ENCODE measurements at regions not wholly inside any gene's neighbourhood (a gene's known extent, or its start where the extent isn't known, plus 50 kb on each side); places are given as distances from the start of the nearest gene placed in this dataset.
A peak's percentile ranks its signal among the peaks of the same experiment; 100 is the strongest.
"Not testable (repeated sequence)": the region's sequence is repeated elsewhere in the genome, so short reads cannot be mapped to it uniquely, and the experiment has no call there.

DNA sequence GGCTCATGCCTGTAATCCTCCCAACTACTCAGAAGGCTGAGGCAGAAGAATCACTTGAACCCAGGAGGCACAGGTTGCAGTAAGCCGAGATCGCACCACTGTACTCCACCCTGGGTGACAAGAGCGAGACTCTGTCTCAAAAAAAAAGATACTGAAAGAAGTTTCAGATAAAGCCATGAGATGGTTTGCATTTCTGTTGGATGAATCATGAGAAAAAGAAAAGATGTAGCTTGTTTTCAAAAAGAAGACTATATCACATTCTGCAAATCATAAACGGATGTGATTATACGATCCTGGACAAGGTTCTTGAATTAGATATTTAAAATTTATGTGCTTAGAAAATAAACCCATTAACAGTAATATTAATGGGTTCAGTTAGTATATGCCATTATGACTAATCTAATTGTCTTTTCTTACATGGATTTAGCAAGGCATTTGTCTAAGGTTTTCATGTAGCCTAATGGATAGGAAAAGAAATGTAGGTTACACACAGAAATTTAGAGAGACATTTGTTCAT is 345.9 kb downstream of the SLC7A11 start:
- H3K9me3 Mint-ChIP-seq (ENCODE audit: unreplicated experiment), result no peaks in the 10 kb centered on the region
- no peak overlapping the region for H3K4me3 Mint-ChIP-seq (ENCODE audit: unreplicated experiment)
- no peak for DNase-seq
- TF ChIP-seq, protein P1, sequence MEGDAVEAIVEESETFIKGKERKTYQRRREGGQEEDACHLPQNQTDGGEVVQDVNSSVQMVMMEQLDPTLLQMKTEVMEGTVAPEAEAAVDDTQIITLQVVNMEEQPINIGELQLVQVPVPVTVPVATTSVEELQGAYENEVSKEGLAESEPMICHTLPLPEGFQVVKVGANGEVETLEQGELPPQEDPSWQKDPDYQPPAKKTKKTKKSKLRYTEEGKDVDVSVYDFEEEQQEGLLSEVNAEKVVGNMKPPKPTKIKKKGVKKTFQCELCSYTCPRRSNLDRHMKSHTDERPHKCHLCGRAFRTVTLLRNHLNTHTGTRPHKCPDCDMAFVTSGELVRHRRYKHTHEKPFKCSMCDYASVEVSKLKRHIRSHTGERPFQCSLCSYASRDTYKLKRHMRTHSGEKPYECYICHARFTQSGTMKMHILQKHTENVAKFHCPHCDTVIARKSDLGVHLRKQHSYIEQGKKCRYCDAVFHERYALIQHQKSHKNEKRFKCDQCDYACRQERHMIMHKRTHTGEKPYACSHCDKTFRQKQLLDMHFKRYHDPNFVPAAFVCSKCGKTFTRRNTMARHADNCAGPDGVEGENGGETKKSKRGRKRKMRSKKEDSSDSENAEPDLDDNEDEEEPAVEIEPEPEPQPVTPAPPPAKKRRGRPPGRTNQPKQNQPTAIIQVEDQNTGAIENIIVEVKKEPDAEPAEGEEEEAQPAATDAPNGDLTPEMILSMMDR (IDR thresholded peaks at IDR 0.05; ENCODE audit: partially characterized antibody, unreplicated experiment), result no peak
- no peaks in the 10 kb centered on the region for H3K36me3 Mint-ChIP-seq (ENCODE audit: unreplicated experiment)
- peaks cover 2% of the 10 kb centered on the region for H3K27me3 Mint-ChIP-seq (ENCODE audit: unreplicated experiment)
- H3K4me1 Mint-ChIP-seq (ENCODE audit: low read depth, unreplicated experiment), result no peaks in the 10 kb centered on the region
- no peak overlapping the region for H3K27ac Mint-ChIP-seq (ENCODE audit: unreplicated experiment)

DNA sequence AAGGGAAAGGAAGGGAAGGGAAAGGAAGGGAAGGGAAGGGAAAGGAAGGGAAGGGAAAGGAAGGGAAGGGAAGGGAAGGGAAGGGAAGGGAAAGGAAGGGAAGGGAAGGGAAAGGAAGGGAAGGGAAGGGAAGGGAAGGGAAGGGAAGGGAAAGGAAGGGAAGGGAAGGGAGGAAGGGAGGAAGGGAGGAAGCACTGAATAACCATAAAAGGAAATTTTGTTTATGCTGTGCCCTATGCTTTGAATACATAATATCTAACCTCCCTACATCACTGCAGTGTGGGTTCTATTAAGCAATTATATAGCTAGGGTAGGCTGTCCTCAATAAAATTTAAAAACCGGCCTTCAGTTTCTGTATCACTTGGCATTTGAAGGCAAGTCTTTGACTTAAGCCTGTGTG is 346.6 kb downstream of the SLC7A11 start:
- not testable (repeated sequence) for H3K4me1 Mint-ChIP-seq (ENCODE audit: low read depth, unreplicated experiment); H3K9me3 Mint-ChIP-seq (ENCODE audit: unreplicated experiment); H3K27ac Mint-ChIP-seq (ENCODE audit: unreplicated experiment); H3K36me3 Mint-ChIP-seq (ENCODE audit: unreplicated experiment); H3K4me3 Mint-ChIP-seq (ENCODE audit: unreplicated experiment); H3K27me3 Mint-ChIP-seq (ENCODE audit: unreplicated experiment); DNase-seq

DNA sequence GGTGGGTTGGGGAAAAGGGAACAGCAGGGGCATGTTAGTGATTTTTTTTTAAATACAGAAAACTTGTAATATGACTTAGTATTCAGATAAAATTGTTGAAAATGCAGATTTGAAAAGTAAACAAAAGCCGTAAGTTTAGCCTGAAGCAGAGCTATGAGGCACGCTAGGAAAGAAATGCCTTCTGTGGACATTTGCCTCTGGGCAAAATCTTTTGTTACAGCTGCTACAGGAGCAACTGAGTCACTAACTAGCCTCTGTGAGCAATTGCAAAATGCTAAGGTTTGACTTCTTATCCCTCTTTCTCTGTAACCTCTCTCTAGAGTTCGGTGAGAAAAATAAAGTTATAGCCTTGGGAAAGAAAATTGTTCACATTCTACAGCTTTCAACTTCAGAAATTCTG is 350.0 kb downstream of the SLC7A11 start:
- H3K36me3 Mint-ChIP-seq (ENCODE audit: unreplicated experiment), result no peaks in the 10 kb centered on the region
- H3K27me3 Mint-ChIP-seq (ENCODE audit: unreplicated experiment), result peaks cover 2% of the 10 kb centered on the region
- H3K9me3 Mint-ChIP-seq (ENCODE audit: unreplicated experiment), result peaks cover 2% of the 10 kb centered on the region
- no peaks in the 10 kb centered on the region for H3K4me1 Mint-ChIP-seq (ENCODE audit: low read depth, unreplicated experiment)
- H3K27ac Mint-ChIP-seq (ENCODE audit: unreplicated experiment), result no peak overlapping the region
- TF ChIP-seq, protein P1 (IDR thresholded peaks at IDR 0.05; ENCODE audit: partially characterized antibody, unreplicated experiment), result no peak
- DNase-seq, result no peak
- no peak overlapping the region for H3K4me3 Mint-ChIP-seq (ENCODE audit: unreplicated experiment)

DNA sequence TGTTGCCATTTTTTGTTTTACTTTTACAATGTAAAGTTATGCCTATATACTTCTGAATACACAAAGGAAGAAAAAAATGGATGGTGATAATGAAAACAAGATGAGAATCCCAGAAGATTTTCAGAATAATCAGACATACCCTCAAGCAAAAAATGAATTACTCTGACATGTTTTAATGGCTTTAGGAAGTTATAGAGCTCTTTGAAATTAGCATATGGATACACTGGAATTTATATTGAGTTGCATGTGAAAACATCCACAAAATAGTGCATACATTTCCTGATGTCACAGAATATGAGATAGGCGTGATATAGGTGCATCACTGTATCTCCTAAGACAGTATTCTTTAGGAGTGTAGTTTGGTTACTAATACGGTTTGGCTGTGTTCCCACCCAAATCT is 351.3 kb downstream of the SLC7A11 start:
- TF ChIP-seq, protein P1 (IDR thresholded peaks at IDR 0.05; ENCODE audit: partially characterized antibody, unreplicated experiment), result no peak

DNA sequence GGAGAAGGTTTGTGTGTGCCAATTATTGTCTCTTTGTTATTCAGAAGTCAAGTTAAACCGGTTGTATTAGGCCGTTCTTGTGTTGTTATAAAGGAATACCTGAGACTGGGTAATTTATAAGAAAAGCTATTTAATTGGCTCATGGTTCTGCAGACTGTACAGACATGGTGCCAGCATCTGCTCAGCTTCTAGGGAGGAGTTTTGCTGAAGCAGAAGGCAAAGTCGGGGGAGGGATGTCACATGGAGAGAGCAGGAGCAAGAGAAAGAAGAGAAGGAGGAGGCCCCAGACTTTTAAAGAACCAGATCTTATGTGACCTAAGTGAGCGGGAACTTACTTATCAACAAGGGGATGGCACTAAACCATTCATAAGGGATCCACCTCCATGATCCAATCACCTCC is 349.3 kb upstream of the PCDH18 start:
- H3K27ac Mint-ChIP-seq (ENCODE audit: unreplicated experiment), result peak overlapping the region; percentile 41

More for the DNA sequence above, 351.3 kb downstream of the SLC7A11 start:
- H3K27ac Mint-ChIP-seq (ENCODE audit: unreplicated experiment), result no peak overlapping the region
- no peaks in the 10 kb centered on the region for H3K36me3 Mint-ChIP-seq (ENCODE audit: unreplicated experiment)
- DNase-seq, result no peak
- peaks cover 2% of the 10 kb centered on the region for H3K9me3 Mint-ChIP-seq (ENCODE audit: unreplicated experiment)
- H3K27me3 Mint-ChIP-seq (ENCODE audit: unreplicated experiment), result peaks cover 2% of the 10 kb centered on the region
- no peak overlapping the region for H3K4me3 Mint-ChIP-seq (ENCODE audit: unreplicated experiment)
- no peaks in the 10 kb centered on the region for H3K4me1 Mint-ChIP-seq (ENCODE audit: low read depth, unreplicated experiment)

DNA sequence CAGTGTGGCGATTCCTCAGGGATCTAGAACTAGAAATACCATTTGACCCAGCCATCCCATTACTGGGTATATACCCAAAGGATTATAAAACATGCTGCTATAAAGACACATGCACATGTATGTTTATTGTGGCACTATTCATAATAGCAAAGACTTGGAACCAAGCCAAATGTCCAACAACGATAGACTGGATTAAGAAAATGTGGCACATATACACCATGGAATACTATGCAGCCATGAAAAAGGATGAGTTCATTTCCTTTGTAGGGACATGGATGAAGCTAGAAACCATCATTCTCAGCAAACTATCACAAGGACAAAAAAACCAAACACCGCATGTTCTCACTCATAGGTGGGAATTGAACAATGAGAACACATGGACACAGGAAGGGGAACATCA is 335.8 kb upstream of the PCDH18 start:
- H3K27ac Mint-ChIP-seq (ENCODE audit: unreplicated experiment); H3K27me3 Mint-ChIP-seq (ENCODE audit: unreplicated experiment); H3K36me3 Mint-ChIP-seq (ENCODE audit: unreplicated experiment); H3K4me1 Mint-ChIP-seq (ENCODE audit: low read depth, unreplicated experiment); H3K4me3 Mint-ChIP-seq (ENCODE audit: unreplicated experiment); H3K9me3 Mint-ChIP-seq (ENCODE audit: unreplicated experiment); DNase-seq: not testable (repeated sequence)

More for the DNA sequence above, 349.3 kb upstream of the PCDH18 start:
- Mint-ChIP-seq H3K36me3 (ENCODE audit: unreplicated experiment) (peaks cover 4% of the 10 kb centered on the region), H3K27me3 (ENCODE audit: unreplicated experiment) (no peaks in the 10 kb centered on the region), H3K4me3 (ENCODE audit: unreplicated experiment) (no peak overlapping the region), H3K9me3 (ENCODE audit: unreplicated experiment) (no peaks in the 10 kb centered on the region), H3K4me1 (ENCODE audit: low read depth, unreplicated experiment) (peaks cover 10% of the 10 kb centered on the region)
- DNase-seq, result no peak
- TF ChIP-seq, protein P1 (IDR thresholded peaks at IDR 0.05; ENCODE audit: partially characterized antibody, unreplicated experiment), result no peak

Data from glutamatergic neuron (in vitro differentiated cells).